ENCODE measurements at regions not wholly inside any gene's neighbourhood (a gene's known extent, or its start where the extent isn't known, plus 50 kb on each side); places are given as distances from the start of the nearest gene placed in this dataset.

GRCh38 chr1:177812650-177813049, 157.2 kb downstream of the SEC16B start:
- TF ChIP-seq CTCF (IDR thresholded peaks at IDR 0.05; ENCODE audit: insufficient read depth, low read length) (no peak), GABPA (IDR thresholded peaks at IDR 0.05; ENCODE audit: low read depth) (no peak), POLR2AphosphoS5 (IDR thresholded peaks at IDR 0.05; ENCODE audit: low read depth) (no peak)
- TF ChIP-seq, protein P1, sequence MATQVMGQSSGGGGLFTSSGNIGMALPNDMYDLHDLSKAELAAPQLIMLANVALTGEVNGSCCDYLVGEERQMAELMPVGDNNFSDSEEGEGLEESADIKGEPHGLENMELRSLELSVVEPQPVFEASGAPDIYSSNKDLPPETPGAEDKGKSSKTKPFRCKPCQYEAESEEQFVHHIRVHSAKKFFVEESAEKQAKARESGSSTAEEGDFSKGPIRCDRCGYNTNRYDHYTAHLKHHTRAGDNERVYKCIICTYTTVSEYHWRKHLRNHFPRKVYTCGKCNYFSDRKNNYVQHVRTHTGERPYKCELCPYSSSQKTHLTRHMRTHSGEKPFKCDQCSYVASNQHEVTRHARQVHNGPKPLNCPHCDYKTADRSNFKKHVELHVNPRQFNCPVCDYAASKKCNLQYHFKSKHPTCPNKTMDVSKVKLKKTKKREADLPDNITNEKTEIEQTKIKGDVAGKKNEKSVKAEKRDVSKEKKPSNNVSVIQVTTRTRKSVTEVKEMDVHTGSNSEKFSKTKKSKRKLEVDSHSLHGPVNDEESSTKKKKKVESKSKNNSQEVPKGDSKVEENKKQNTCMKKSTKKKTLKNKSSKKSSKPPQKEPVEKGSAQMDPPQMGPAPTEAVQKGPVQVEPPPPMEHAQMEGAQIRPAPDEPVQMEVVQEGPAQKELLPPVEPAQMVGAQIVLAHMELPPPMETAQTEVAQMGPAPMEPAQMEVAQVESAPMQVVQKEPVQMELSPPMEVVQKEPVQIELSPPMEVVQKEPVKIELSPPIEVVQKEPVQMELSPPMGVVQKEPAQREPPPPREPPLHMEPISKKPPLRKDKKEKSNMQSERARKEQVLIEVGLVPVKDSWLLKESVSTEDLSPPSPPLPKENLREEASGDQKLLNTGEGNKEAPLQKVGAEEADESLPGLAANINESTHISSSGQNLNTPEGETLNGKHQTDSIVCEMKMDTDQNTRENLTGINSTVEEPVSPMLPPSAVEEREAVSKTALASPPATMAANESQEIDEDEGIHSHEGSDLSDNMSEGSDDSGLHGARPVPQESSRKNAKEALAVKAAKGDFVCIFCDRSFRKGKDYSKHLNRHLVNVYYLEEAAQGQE (IDR thresholded peaks at IDR 0.05; ENCODE audit: insufficient replicate concordance, low read depth), result no peak
